IPS DF 6.9 (cell line): ENCODE measurements at regions not wholly inside any gene's neighbourhood (a gene's known extent, or its start where the extent isn't known, plus 50 kb on each side); places are given as distances from the start of the nearest gene placed in this dataset.

Experiments
- DNase-seq: peaks from one replicate; pipeline ENCODE4 v3.0.0-alpha.2; 2013; ENCODE audit warnings: low read depth, low spot score
- H3K27ac ChIP-seq: one replicate; pipeline ENCODE4 v1.5.1; 2013; ENCODE audit warnings: low read length, control low read depth
- H3K27me3 ChIP-seq: 2 replicates; pipeline ENCODE4 v1.6.1; 2013; ENCODE audit warnings: mild to moderate bottlenecking, low read length; ENCODE audit not compliant: control insufficient read depth, insufficient read depth
- H3K36me3 ChIP-seq: 2 replicates; pipeline ENCODE4 v1.6.1; 2013; ENCODE audit warnings: low read length; ENCODE audit not compliant: control insufficient read depth, insufficient read depth
- H3K4me1 ChIP-seq: 2 replicates; pipeline ENCODE4 v1.6.1; 2013; ENCODE audit warnings: low read length; ENCODE audit not compliant: control insufficient read depth, insufficient read depth
- H3K4me3 ChIP-seq: 2 replicates; pipeline ENCODE4 v1.5.1; 2013; ENCODE audit warnings: mild to moderate bottlenecking, low read length
- H3K9me3 ChIP-seq: 2 replicates; pipeline ENCODE4 v1.6.1; 2013; ENCODE audit warnings: low read length, inconsistent platforms; ENCODE audit not compliant: control insufficient read depth, insufficient read depth
- WGBS: extraction: QIAGEN DNeasy Blood & Tissue Kit; methylation state at CpG from one replicate; pipeline ENCODE4 v1.1.7; 2013; ENCODE audit warnings: mixed read lengths, missing lambda C conversion rate; ENCODE audit not compliant: insufficient read length, insufficient coverage; 5-methylcytosine and 5-hydroxymethylcytosine counted together

- Histone ChIP-seq H3K27ac (no peak overlapping the region), H3K36me3 (no peaks in the 10 kb centered on the region), H3K4me3 (no peak overlapping the region), H3K9me3 (no peaks in the 10 kb centered on the region), H3K4me1 (no peaks in the 10 kb centered on the region), H3K27me3 (no peaks in the 10 kb centered on the region)
- no peak for DNase-seq
- WGBS, result no CpG with 5 or more reads among the region's 6 CpGs
Measured at GRCh38 chr13:39129213-39129612, 91.0 kb downstream of the NHLRC3 start.

- H3K36me3 ChIP-seq, result no peaks in the 10 kb centered on the region
- peak; percentile 2 for DNase-seq
- no CpG with 5 or more reads among the region's 8 CpGs for WGBS
- no peaks in the 10 kb centered on the region for H3K9me3 ChIP-seq
- H3K27ac ChIP-seq, result no peak overlapping the region
- H3K4me1 ChIP-seq, result no peaks in the 10 kb centered on the region
- no peaks in the 10 kb centered on the region for H3K27me3 ChIP-seq
- no peak overlapping the region for H3K4me3 ChIP-seq
Measured at GRCh38 chr13:39130301-39130700, 92.0 kb downstream of the NHLRC3 start.

- WGBS, result no CpG with 5 or more reads among the region's 4 CpGs
- no peak overlapping the region for H3K27ac ChIP-seq
- H3K4me3 ChIP-seq, result no peak overlapping the region
- H3K4me1 ChIP-seq, result no peaks in the 10 kb centered on the region
- H3K27me3 ChIP-seq, result no peaks in the 10 kb centered on the region
- DNase-seq, result no peak
- H3K36me3 ChIP-seq, result no peaks in the 10 kb centered on the region
- H3K9me3 ChIP-seq, result no peaks in the 10 kb centered on the region
Measured at GRCh38 chr13:39132286-39133230, 94.3 kb downstream of the NHLRC3 start.

DNA sequence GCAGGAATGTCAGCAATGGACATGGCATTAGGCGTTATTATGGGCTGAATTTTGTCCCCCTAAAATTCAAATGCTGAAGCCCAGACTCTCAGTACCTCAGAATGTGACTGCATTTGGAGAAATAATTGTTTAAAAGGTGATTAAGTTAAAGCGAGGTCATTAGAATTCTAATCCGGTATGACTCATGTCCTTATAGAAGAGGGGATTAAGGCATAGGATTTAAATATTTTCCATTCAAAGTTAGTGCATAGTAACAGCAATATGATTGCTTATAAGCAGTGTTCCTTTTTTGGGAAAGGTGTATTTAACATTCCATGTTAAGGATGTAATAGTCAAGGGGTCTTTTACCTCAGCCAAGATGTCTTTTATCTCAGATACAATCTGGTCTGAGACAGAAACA is 95.5 kb downstream of the NHLRC3 start:
- no peak for DNase-seq
- H3K4me1 ChIP-seq, result no peaks in the 10 kb centered on the region
- H3K27me3 ChIP-seq, result no peaks in the 10 kb centered on the region
- H3K9me3 ChIP-seq, result no peaks in the 10 kb centered on the region
- H3K27ac ChIP-seq, result no peak overlapping the region
- WGBS, result no CpG with 5 or more reads among the region's 3 CpGs
- H3K4me3 ChIP-seq, result no peak overlapping the region
- no peaks in the 10 kb centered on the region for H3K36me3 ChIP-seq

GRCh38 chr13:39134574-39134973 is 96.3 kb downstream of the NHLRC3 start:
- Histone ChIP-seq H3K27ac (no peak overlapping the region), H3K4me3 (no peak overlapping the region), H3K9me3 (no peaks in the 10 kb centered on the region), H3K36me3 (no peaks in the 10 kb centered on the region), H3K4me1 (no peaks in the 10 kb centered on the region), H3K27me3 (no peaks in the 10 kb centered on the region)
- WGBS, result no CpG with 5 or more reads among the region's 5 CpGs
- DNase-seq, result no peak

DNA sequence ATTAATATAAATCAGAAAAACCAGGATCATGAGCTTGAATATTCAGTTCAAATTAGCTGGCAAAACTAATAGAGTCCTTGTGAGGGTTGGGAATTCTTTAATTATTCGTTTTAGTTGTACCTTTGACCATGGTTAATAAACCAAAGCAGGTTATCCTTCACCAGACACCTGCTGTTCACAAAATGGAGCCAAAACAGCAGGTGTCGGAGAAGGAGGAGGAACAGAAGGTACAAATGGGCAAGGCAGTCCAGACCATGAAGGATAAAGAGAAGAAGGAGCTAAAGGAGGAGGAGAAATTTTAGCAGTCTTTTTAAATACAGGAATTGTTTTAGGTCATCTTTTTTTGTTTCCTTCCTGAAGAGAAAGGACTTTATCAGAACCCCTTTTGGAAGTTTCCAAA is 106.1 kb downstream of the NHLRC3 start:
- no peaks in the 10 kb centered on the region; the same call in 1 of the 2 replicates for H3K4me1 ChIP-seq
- no peaks in the 10 kb centered on the region; the same call in 1 of the 2 replicates for H3K27me3 ChIP-seq
- no peak overlapping the region for H3K27ac ChIP-seq
- WGBS, result no CpG with 5 or more reads among the region's 2 CpGs
- H3K36me3 ChIP-seq, result no peaks in the 10 kb centered on the region
- no peak overlapping the region for H3K4me3 ChIP-seq
- no peaks in the 10 kb centered on the region for H3K9me3 ChIP-seq
- no peak for DNase-seq

DNA sequence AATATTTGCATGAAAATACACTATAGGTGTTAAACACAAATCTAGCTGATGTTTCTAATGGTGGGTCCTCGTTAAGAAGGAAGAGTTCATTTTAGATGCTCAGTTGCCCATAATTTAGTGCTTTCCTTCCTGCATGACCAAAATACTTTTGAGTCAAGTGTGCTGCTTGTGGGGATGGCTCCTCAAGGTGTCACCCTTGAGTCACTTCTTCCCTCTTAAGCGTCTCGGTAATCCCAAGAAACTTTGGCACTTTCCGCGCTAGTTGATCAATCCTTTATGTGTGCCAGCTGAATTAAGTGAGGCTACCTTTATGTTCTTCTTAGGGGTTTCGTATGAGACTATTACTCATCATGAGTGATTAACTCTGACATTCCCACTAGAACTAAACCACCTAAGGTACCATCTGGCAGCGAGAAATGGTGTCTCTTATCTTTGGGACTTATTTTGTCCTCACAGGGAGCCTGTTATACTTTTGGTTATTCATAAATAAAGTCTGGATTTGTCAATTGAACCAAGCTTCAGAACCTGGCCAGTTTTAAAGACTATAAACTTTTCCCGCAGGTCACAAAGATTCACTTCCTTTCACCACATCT is 106.8 kb downstream of the NHLRC3 start:
- Histone ChIP-seq H3K4me1 (no peaks in the 10 kb centered on the region; the same call in 1 of the 2 replicates), H3K9me3 (no peaks in the 10 kb centered on the region), H3K27me3 (no peaks in the 10 kb centered on the region; the same call in 1 of the 2 replicates), H3K27ac (no peak overlapping the region), H3K4me3 (no peak overlapping the region), H3K36me3 (no peaks in the 10 kb centered on the region)
- WGBS, result no CpG with 5 or more reads among the region's 8 CpGs
- DNase-seq, result peak; percentile 50

- H3K4me1 ChIP-seq, result no peaks in the 10 kb centered on the region; the same call in 1 of the 2 replicates
- H3K27ac ChIP-seq, result no peak overlapping the region
- H3K9me3 ChIP-seq, result no peaks in the 10 kb centered on the region
- WGBS, result no CpG with 5 or more reads among the region's 5 CpGs
- no peaks in the 10 kb centered on the region for H3K36me3 ChIP-seq
- no peaks in the 10 kb centered on the region for H3K27me3 ChIP-seq
- no peak for DNase-seq
- no peak overlapping the region for H3K4me3 ChIP-seq
Measured at GRCh38 chr13:39148513-39148961, 110.3 kb downstream of the NHLRC3 start.

- H3K9me3 ChIP-seq, result no peaks in the 10 kb centered on the region
- no CpG with 5 or more reads among the region's 5 CpGs for WGBS
- H3K4me3 ChIP-seq, result no peak overlapping the region
- DNase-seq, result no peak
- H3K4me1 ChIP-seq, result no peaks in the 10 kb centered on the region; the same call in 1 of the 2 replicates
- H3K27ac ChIP-seq, result no peak overlapping the region
- H3K36me3 ChIP-seq, result no peaks in the 10 kb centered on the region
- H3K27me3 ChIP-seq, result no peaks in the 10 kb centered on the region
Measured at GRCh38 chr13:39149896-39150295, 111.6 kb downstream of the NHLRC3 start.

DNA sequence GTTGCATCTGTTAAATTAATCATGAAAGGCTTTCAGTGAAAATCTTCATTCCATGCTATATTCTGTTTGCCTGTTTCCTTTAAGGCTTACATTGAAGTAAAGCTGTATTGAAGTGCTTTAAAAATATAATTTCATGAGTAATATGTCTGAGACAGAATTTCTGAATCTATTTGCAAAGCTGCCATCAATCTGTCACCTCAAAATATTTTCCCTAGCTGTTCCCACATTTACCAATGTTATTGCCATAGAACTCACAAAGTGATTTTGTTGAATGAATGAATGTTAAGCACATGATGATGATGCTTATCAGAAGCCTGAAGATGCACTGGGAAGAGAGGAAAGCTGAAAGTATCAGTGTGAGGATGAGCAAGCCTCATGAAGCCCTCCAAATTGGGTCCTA is 115.8 kb downstream of the NHLRC3 start:
- Histone ChIP-seq H3K4me1 (no peaks in the 10 kb centered on the region), H3K27ac (no peak overlapping the region), H3K9me3 (no peaks in the 10 kb centered on the region), H3K36me3 (no peaks in the 10 kb centered on the region), H3K4me3 (no peak overlapping the region), H3K27me3 (no peaks in the 10 kb centered on the region)
- no peak for DNase-seq
